C4-2B (cell line): ENCODE measurements at regions not wholly inside any gene's neighbourhood (a gene's known extent, or its start where the extent isn't known, plus 50 kb on each side); places are given as distances from the start of the nearest gene placed in this dataset.

ENCODE experiments used
- CTCF ChIP-seq: fragments of 450-650 bp; conservative IDR thresholded peaks from 2 replicates; pipeline ENCODE4 v1.5.1; 2017; ENCODE audit warnings: mild to moderate bottlenecking
- ZFX ChIP-seq: fragments of 450-650 bp; IDR thresholded peaks from 2 replicates; pipeline ENCODE4 v1.6.1; 2017

GRCh38 chr9:118510711-118511110 is 806.5 kb downstream of the TLR4 start:
- TF ChIP-seq CTCF = no peak
- TF ChIP-seq ZFX = no peak
